ENCODE measurements at regions not wholly inside any gene's neighbourhood (a gene's known extent, or its start where the extent isn't known, plus 50 kb on each side); places are given as distances from the start of the nearest gene placed in this dataset.

GRCh38 chr1:204760757-204761156 is 75.2 kb upstream of the LRRN2 start:
- Histone ChIP-seq H3K9me2 (ENCODE audit: low read depth, low read length) (no peaks in the 10 kb centered on the region), H3K27me3 (ENCODE audit: insufficient read depth, low read length) (peaks cover 7% of the 10 kb centered on the region; the same call in 1 of the 2 replicates), H2AFZ (ENCODE audit: low read length) (no peak overlapping the region), H4K20me1 (ENCODE audit: insufficient read depth, low read length) (no peaks in the 10 kb centered on the region), H3K4me1 (ENCODE audit: insufficient read depth, low read length, severe bottlenecking) (no peaks in the 10 kb centered on the region), H3K4me3 (ENCODE audit: low read depth, low read length, poor library complexity, severe bottlenecking) (no peak overlapping the region), H3K79me2 (ENCODE audit: insufficient read depth, low read length) (no peaks in the 10 kb centered on the region), H3K27ac (ENCODE audit: low read depth, low read length, poor library complexity, severe bottlenecking) (no peak overlapping the region), H3F3A (ENCODE audit: insufficient read depth, low read length) (no peaks in the 10 kb centered on the region), H3K4me2 (ENCODE audit: low read length) (no peak overlapping the region), H3K36me3 (ENCODE audit: insufficient read depth, low read length) (no peaks in the 10 kb centered on the region), H3K9me3 (ENCODE audit: low read length) (no peaks in the 10 kb centered on the region), H3K9ac (ENCODE audit: low read length) (no peak overlapping the region)
- TF ChIP-seq EZH2 (IDR thresholded peaks at IDR 0.05; ENCODE audit: borderline replicate concordance, low read length), result no peak
- no peak for TF ChIP-seq CTCF (IDR thresholded peaks at IDR 0.05; ENCODE audit: low read length)

- H3K9me3 ChIP-seq (ENCODE audit: low read length), result no peaks in the 10 kb centered on the region
- no peak overlapping the region; the same call in 1 of the 2 replicates for H3K4me2 ChIP-seq (ENCODE audit: low read length)
These were observed 78.4 kb upstream of the LRRN2 start for GRCh38 chr1:204763773-204764427.

GRCh38 chr1:204769997-204770396 is 84.5 kb upstream of the LRRN2 start:
- Histone ChIP-seq H3K27me3 (ENCODE audit: insufficient read depth, low read length) (0 out of 2 replicates have a peak, but pooled peaks cover 3% of the 10 kb centered on the region), H3K9me2 (ENCODE audit: low read depth, low read length) (no peaks in the 10 kb centered on the region), H2AFZ (ENCODE audit: low read length) (no peak overlapping the region), H3F3A (ENCODE audit: insufficient read depth, low read length) (no peaks in the 10 kb centered on the region), H3K36me3 (ENCODE audit: insufficient read depth, low read length) (no peaks in the 10 kb centered on the region), H3K4me2 (ENCODE audit: low read length) (no peak overlapping the region), H3K4me1 (ENCODE audit: insufficient read depth, low read length, severe bottlenecking) (no peaks in the 10 kb centered on the region), H3K9me3 (ENCODE audit: low read length) (no peaks in the 10 kb centered on the region), H3K27ac (ENCODE audit: low read depth, low read length, poor library complexity, severe bottlenecking) (no peak overlapping the region), H3K9ac (ENCODE audit: low read length) (no peak overlapping the region), H3K79me2 (ENCODE audit: insufficient read depth, low read length) (no peaks in the 10 kb centered on the region), H3K4me3 (ENCODE audit: low read depth, low read length, poor library complexity, severe bottlenecking) (no peak overlapping the region), H4K20me1 (ENCODE audit: insufficient read depth, low read length) (no peaks in the 10 kb centered on the region)
- TF ChIP-seq EZH2 (IDR thresholded peaks at IDR 0.05; ENCODE audit: borderline replicate concordance, low read length) (no peak), CTCF (IDR thresholded peaks at IDR 0.05; ENCODE audit: low read length) (no peak)

More at GRCh38 chr1:204763773-204764427, 78.4 kb upstream of the LRRN2 start:
- no peak for TF ChIP-seq EZH2 (IDR thresholded peaks at IDR 0.05; ENCODE audit: borderline replicate concordance, low read length)
- peak; percentile 90 for TF ChIP-seq CTCF (IDR thresholded peaks at IDR 0.05; ENCODE audit: low read length)
- Histone ChIP-seq H3K9ac (ENCODE audit: low read length) (no peak overlapping the region), H3K9me2 (ENCODE audit: low read depth, low read length) (no peaks in the 10 kb centered on the region), H3K4me1 (ENCODE audit: insufficient read depth, low read length, severe bottlenecking) (no peaks in the 10 kb centered on the region), H2AFZ (ENCODE audit: low read length) (no peak overlapping the region), H3K27ac (ENCODE audit: low read depth, low read length, poor library complexity, severe bottlenecking) (no peak overlapping the region), H4K20me1 (ENCODE audit: insufficient read depth, low read length) (no peaks in the 10 kb centered on the region), H3K36me3 (ENCODE audit: insufficient read depth, low read length) (no peaks in the 10 kb centered on the region), H3K27me3 (ENCODE audit: insufficient read depth, low read length) (peaks cover 7% of the 10 kb centered on the region; the same call in 1 of the 2 replicates), H3F3A (ENCODE audit: insufficient read depth, low read length) (no peaks in the 10 kb centered on the region), H3K79me2 (ENCODE audit: insufficient read depth, low read length) (no peaks in the 10 kb centered on the region), H3K4me3 (ENCODE audit: low read depth, low read length, poor library complexity, severe bottlenecking) (no peak overlapping the region)
